Loucy (cell line): ENCODE measurements at regions not wholly inside any gene's neighbourhood (a gene's known extent, or its start where the extent isn't known, plus 50 kb on each side); places are given as distances from the start of the nearest gene placed in this dataset.

Experiments
- CTCF ChIP-seq: fragments of 200-600 bp; sonication (generic); conservative IDR thresholded peaks from 2 replicates; pipeline ENCODE4 v1.5.1; 2014; ENCODE audit warnings: mild to moderate bottlenecking, antibody characterized with exemption, low read length
- EZH2phosphoT487 ChIP-seq: fragments of 200-600 bp; IDR thresholded peaks from 2 replicates; pipeline ENCODE4 v1.6.1; 2018; ENCODE audit warnings: antibody characterized with exemption, mild to moderate bottlenecking, moderate library complexity, borderline replicate concordance

- no peak for TF ChIP-seq CTCF
- TF ChIP-seq EZH2phosphoT487: no peak
Observed at GRCh38 chr10:78513986-78514385, 480.3 kb downstream of the RPS24 start.
